Heart right ventricle (tissue), 16 donors: ENCODE measurements at regions not wholly inside any gene's neighbourhood (a gene's known extent, or its start where the extent isn't known, plus 50 kb on each side); places are given as distances from the start of the nearest gene placed in this dataset.

Experiments used
- ATAC-seq, 8 donors: fragments of 200-7000 bp; cut with Tn5 transposase; one replicate each; pipeline ENCODE4 v1.9.1; 2020; ENCODE audit warnings: mild to moderate bottlenecking in 8 of 8, moderate library complexity in 8 of 8, moderate number of reproducible peaks in 1 of 8
- DNase-seq, 2 donors: peaks; one replicate each; pipeline ENCODE4 v3.0.0-alpha.2; 2020
- H3K27ac ChIP-seq, 10 donors: fragments of 200-600 bp; sonication (generic) in 2 of 10; one replicate each; pipeline versions ENCODE4 v1.5.0 to v1.8.0; 2020 to 2022; ENCODE audit warnings: mild to moderate bottlenecking in 3 of 10
- H3K27me3 ChIP-seq, 7 donors: fragments of 200-600 bp; one replicate each; pipeline ENCODE4 v1.8.0; 2021 to 2022; ENCODE audit warnings: mild to moderate bottlenecking in 2 of 7
- H3K36me3 ChIP-seq, 9 donors: fragments of 200-600 bp; sonication (generic) in 1 of 9; one replicate each; pipeline versions ENCODE4 v1.5.0 to v1.8.0; 2020 to 2022; ENCODE audit warnings: mild to moderate bottlenecking in 2 of 9
- H3K4me1 ChIP-seq, 9 donors: fragments of 200-600 bp; sonication (generic) in 1 of 9; one replicate each; pipeline versions ENCODE4 v1.5.0 to v1.8.0; 2020 to 2022; ENCODE audit warnings: mild to moderate bottlenecking in 4 of 9
- H3K4me3 ChIP-seq, 10 donors: fragments of 200-600 bp; sonication (generic) in 2 of 10; one replicate each; pipeline versions ENCODE4 v1.5.0 to v1.8.0; 2020 to 2022; ENCODE audit warnings: mild to moderate bottlenecking in 7 of 10, moderate library complexity in 2 of 10
- H3K9me3 ChIP-seq, 11 donors: fragments of 200-600 bp in 10 of 11; sonication (generic) in 2 of 11; one replicate each; pipeline versions ENCODE4 v1.5.0 to v1.8.0; 2013 to 2022; ENCODE audit warnings: mild to moderate bottlenecking in 2 of 11, control low read depth in 1 of 11, moderate library complexity in 1 of 11
- CTCF ChIP-seq, 9 donors: fragments of 200-600 bp; sonication (generic) in 2 of 9; IDR thresholded peaks; one replicate each; pipeline versions ENCODE4 v1.5.0 to v1.8.0; 2021 to 2022; ENCODE audit warnings: antibody characterized with exemption in 9 of 9, mild to moderate bottlenecking in 5 of 9, moderate library complexity in 1 of 9
- WGBS, 2 donors: extraction: QIAGEN DNeasy Blood & Tissue Kit; methylation state at CpG; one replicate each; pipeline ENCODE4 v1.1.7; 2013; ENCODE audit warnings: inconsistent platforms in 1 of 2; 5-methylcytosine and 5-hydroxymethylcytosine counted together
- intact Hi-C, 10 donors: fragments of 100-400 bp; cut with DNase I; formaldehyde crosslinking; loops; one replicate each; pipeline versions ENCODE4 v1.11.1 to v1.14.2; 2022
- donor health status: Arrhythmogenic right ventricular cardiomyopathy.
- donor health status: ischemic (EF 13 %, LVEDD 7.1; RV severe dilation, severe dysfunction).
- donor health status: healthy with polysubstance abuse.
- donor health status: DM: no; HTN: yes; CAD: no.
- donor health status: DM: no; HTN: no; CAD: no.
- donor health status: ischemic (EF 25% LVEDD 6.9; RV normal size, moderate dysfunction).
- donor health status: ischemic (EF 25% LVEDD 5.7; RV mildly dilated, moderate dysfunction).
- donor health status: healthy.
- donor health status: DM: yes; HTN: yes; CAD: no.
- donor health status: Ischemic cardiomyopathy.
- donor health status: ischemic (EF 35%, LVEDD 5.7; RV mildly dilated, moderate dysfunction).
- donor health status: nonischemic (EF 11% LVEDD 7.7; RV severe dilation, severe dysfunction).
- donor health status: DM: yes; HTN: yes; CAD: no.
- donor health status: PGD.
- donor health status: ischemic (EF 29% LVEDD 5.4; RV normal size, mild dysfunction).
- donor health status: nonischemic (EF 23%, LVEDD 6.1; RV moderate dilation, normal function).

- intact Hi-C loops, result no loop called here
- no peaks in the 10 kb centered on the region for H3K4me1 ChIP-seq
These were observed 94.0 kb upstream of the DDIT4L start for GRCh38 chr4:100284129-100284880.

GRCh38 chr4:100280807-100281206, 90.5 kb upstream of the DDIT4L start:
- intact Hi-C loops, result no loop called here
- DNase-seq (no peak), ATAC-seq (no peak)
- 52 to 53% methylated on average over 2 of the region's 2 CpGs for WGBS, 2 donors
- no peaks in the 10 kb centered on the region for H3K27me3 ChIP-seq
- H3K9me3 ChIP-seq, result no peaks in the 10 kb centered on the region
- H3K4me1 ChIP-seq, result no peaks in the 10 kb centered on the region
- H3K36me3 ChIP-seq, result no peaks in the 10 kb centered on the region
- H3K27ac ChIP-seq, result no peak overlapping the region
- no peak overlapping the region for H3K4me3 ChIP-seq
- no peak for TF ChIP-seq CTCF (IDR thresholded peaks at IDR 0.05)

More at GRCh38 chr4:100284129-100284880, 94.0 kb upstream of the DDIT4L start:
- Histone ChIP-seq H3K36me3 (no peaks in the 10 kb centered on the region), H3K9me3 (no peaks in the 10 kb centered on the region), H3K27ac (no peak overlapping the region), H3K27me3 (no peaks in the 10 kb centered on the region), H3K4me3 (no peak overlapping the region)
- WGBS, 2 donors, result 69 to 71% methylated on average over 10 of the region's 10 CpGs
- ATAC-seq, result no peak
- DNase-seq, result no peak
- no peak for TF ChIP-seq CTCF (IDR thresholded peaks at IDR 0.05)

- ATAC-seq (no peak), DNase-seq (no peak)
- no peaks in the 10 kb centered on the region for H3K36me3 ChIP-seq
- intact Hi-C loops, result no loop called here
- H3K9me3 ChIP-seq, result no peaks in the 10 kb centered on the region
- H3K27me3 ChIP-seq, result no peaks in the 10 kb centered on the region
- TF ChIP-seq CTCF (IDR thresholded peaks at IDR 0.05), result no peak
- H3K4me1 ChIP-seq, result no peaks in the 10 kb centered on the region
- no peak overlapping the region for H3K4me3 ChIP-seq
- whole genome bisulfite sequencing, 2 donors, result 93 to 96% methylated on average over 3 of the region's 3 CpGs
- H3K27ac ChIP-seq, result no peak overlapping the region
These were observed 88.3 kb upstream of the DDIT4L start for GRCh38 chr4:100278567-100278966.

- TF ChIP-seq CTCF (IDR thresholded peaks at IDR 0.05), result no peak
- Histone ChIP-seq H3K4me1 (no peaks in the 10 kb centered on the region), H3K36me3 (no peaks in the 10 kb centered on the region), H3K27me3 (peaks cover 0 to 3% (median 0%) of the 10 kb centered on the region in 7 donors), H3K9me3 (peaks cover 0 to 16% (median 4%) of the 10 kb centered on the region in 11 donors), H3K4me3 (no peak overlapping the region), H3K27ac (no peak overlapping the region)
- no peak for DNase-seq
- WGBS, 2 donors, result 88 to 90% methylated on average over 2 of the region's 2 CpGs
- intact Hi-C loops, result no loop called here
- no peak for ATAC-seq
These were observed 79.2 kb upstream of the DDIT4L start for GRCh38 chr4:100269446-100269845.
